ENCODE measurements at regions not wholly inside any gene's neighbourhood (a gene's known extent, or its start where the extent isn't known, plus 50 kb on each side); places are given as distances from the start of the nearest gene placed in this dataset.

- no peak for DNase-seq
Observed at GRCh38 chr5:163623524-163623923, 118.1 kb downstream of the MAT2B start.

DNA sequence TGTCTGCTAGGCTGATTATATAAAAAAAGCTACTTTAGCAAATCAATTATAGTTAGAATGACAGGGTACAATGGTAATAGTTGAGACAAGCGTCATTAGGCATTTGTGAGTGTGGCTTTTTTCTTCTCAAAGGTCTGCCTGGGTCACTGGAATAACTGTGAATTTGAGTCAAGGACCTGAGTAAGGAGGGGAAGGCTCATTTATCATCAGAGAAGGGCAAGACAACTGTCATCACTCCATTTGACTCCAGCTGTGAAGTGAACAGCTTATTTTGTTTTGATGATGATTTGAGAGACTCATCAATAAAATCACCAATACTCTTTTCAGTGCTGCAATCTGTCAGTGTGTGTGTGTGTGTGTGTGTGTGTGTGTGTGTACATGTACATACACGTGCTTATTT, 118.6 kb downstream of the MAT2B start:
- no peak for DNase-seq

DNA sequence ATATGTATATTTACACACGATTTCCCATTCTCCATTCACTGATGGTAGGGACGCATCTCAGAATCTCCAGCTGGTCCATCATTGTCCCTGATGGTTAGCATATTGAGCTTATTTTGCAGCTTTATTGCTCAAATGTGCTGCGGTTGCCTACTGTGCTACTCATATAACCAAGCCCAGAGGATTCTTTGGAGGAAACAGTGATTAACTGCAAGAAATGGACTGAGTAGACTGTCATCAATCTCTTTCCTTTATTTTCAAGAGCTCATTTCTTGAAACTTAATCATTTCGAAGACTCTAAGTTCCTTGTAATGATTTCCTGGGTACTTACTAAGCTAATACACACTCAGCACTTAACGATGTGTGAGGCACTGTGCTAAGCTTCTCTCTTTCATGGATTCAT, 119.0 kb downstream of the MAT2B start:
- DNase-seq, result no peak

GRCh38 chr5:163626904-163627434, 121.5 kb downstream of the MAT2B start:
- no peak for DNase-seq

DNA sequence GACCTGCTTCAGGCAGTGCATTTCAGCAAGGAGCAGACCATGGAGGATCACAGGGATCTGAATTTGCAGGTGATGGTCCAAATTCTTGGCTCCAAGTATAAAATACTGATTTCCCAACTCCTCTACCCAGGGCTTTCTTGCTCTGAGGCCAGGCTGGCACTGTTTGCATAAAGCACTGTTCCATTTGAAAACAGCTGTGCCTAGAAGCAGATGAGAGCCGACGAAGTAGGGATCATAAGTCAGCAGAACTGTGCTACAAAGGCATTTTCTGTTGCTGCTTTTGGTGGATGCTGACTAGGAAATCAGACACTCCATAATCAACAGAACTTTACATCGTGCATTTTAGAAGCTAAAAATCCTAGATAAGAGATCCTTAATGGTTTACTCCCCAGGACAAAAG, 126.4 kb downstream of the MAT2B start:
- DNase-seq, result no peak

DNA sequence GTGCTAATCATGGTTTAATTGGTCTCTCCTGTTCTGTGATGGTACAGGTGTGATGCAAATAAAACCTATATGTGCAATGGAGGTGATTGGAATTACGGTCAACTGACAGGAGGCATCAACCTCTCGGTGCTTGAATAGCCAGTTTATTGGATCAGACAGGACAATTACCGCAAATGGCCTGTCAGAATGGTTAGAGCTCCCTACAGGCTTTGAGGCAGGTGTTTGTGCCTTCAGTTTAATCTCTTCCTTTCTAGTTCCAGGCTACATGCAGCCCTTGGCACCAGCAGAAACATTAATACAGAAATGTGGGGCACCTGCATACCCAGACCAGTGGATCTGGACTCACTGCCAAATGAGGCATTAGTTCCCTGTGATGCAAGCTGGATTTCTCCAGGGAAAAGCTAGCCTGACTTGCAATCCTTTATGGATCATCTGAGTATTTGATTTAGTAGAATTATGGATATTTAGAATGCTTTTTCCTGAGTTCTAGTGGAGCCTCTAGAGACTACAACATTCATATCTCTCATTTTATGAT, 128.6 kb downstream of the MAT2B start:
- DNase-seq, result no peak

DNA sequence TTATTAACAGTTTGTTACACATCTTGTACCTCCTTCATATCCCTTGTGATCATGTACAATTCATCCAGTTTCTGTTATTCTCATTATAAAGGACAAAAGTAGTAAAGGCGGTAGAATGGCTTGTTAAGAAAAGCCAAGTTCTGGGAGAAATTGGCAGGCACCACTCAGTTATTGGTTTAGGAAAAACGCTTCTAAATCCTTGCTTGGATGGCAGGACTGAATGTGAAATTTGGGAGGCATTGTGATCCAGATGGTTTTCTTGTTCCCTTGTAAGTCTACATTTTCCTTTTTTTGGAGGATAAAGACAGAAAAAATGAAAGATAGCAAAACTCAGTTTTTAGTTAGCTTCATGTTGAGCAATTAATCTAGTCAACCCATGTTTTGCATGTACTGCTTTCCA, 130.2 kb downstream of the MAT2B start:
- DNase-seq, result no peak

- no peak for DNase-seq
Observed at GRCh38 chr5:163642904-163643303, 137.5 kb downstream of the MAT2B start.

GRCh38 chr5:163645421-163646416, 140.3 kb downstream of the MAT2B start:
- DNase-seq, result no peak

DNA sequence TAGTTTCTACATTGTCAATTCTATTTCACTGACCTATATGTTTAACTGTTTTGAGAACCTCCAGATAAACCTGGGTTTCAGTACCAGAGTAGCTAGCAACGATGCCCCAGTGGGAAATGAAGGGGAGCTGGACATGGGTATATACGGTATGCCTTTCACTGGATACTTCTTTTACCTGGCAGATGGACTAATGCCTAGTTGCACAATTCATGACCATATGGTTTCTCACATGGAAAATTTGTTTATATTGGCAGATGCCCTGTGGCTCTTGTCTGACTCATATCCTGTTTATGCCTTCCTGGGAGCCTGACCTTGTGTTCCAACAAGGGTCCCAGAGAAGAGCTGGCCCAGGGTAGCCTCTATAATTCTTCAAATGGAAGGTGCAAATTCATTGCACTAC, 144.1 kb downstream of the MAT2B start:
- no peak for DNase-seq

DNA sequence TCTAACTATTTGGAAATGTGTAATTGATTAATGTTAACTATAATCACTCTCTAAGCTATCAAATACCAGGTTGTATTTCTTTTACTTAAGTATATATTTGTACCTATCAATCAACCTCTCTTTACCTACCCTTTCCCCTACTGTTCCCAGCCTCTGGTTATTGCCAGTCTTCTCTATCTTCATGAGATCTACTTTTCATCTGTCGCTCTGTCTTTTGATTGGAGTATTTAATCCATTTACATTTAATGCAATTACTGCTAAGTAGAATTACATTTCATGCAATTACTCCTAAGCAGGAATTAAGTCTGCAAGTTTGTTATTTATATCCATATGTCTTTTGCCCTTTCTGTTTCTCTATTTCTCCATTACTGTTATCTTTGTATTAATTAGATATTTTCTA, 148.1 kb downstream of the MAT2B start:
- no peak for DNase-seq

DNA sequence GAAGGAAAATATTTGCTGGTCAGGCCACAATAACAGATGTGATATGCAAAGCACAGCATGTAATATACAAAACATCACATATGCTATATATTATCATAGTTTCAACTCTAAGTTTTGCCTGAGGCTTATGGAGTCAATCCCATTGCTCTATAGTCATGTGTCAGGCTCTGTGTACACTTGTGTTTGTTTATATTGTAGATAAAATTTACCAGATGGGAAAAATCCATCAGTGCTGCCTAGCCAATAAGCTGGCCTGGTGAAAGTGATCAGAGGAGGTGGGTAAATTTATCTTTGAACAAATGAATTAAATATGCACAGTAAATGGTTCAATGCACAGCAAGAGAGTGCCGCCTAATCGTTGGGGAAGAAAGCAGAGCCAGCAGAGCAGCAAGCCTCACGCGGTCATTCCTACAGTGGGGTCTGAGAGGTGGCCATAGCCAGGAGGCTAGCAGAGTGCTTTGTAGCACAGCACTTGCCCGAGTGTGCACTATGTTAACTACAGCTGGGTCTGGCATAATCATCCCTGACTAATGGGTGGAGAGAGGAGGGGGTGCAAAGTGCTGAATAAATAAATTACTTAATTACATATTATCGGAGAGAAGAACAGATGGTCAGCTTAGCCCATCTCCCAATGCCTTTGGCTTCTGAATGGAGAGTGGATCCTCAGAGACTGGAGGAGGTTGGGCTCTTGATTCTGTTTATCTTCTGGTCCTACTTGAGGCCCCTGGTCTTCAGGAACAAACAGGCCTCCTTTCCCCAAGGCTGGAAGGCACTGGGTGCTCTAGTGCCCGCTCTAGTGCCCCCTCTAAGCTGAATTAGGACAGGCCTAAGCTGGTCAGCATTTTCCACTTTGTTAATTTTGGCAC, 153.5 kb downstream of the MAT2B start:
- no peak for DNase-seq

DNA sequence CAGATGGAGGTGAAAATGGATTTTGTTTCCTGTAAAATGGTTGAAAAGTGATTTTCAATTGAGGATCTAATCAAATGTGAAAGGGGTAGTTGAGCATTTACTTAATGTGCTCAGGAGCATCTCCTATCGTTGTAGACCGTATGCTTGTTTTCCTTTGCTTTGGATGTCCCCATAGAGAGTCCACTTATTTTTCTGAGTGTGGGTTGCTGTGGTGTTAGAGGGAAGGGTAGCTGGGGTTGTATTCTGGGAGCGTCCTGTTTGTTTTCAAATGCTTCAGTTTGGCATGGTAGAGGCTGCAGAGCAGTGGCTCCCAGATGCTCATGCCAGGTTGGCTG, 154.1 kb downstream of the MAT2B start:
- DNase-seq, result no peak

- DNase-seq, result no peak
Observed at GRCh38 chr5:163660486-163660885, 155.1 kb downstream of the MAT2B start.

GRCh38 chr5:163661360-163661759, 155.9 kb downstream of the MAT2B start:
- no peak for DNase-seq

- no peak for DNase-seq
Observed at GRCh38 chr5:163670036-163670435, 164.6 kb downstream of the MAT2B start.

- DNase-seq, result no peak
Observed at GRCh38 chr5:163677092-163677491, 171.7 kb downstream of the MAT2B start.

GRCh38 chr5:163682234-163682633, 176.8 kb downstream of the MAT2B start:
- DNase-seq, result no peak

DNA sequence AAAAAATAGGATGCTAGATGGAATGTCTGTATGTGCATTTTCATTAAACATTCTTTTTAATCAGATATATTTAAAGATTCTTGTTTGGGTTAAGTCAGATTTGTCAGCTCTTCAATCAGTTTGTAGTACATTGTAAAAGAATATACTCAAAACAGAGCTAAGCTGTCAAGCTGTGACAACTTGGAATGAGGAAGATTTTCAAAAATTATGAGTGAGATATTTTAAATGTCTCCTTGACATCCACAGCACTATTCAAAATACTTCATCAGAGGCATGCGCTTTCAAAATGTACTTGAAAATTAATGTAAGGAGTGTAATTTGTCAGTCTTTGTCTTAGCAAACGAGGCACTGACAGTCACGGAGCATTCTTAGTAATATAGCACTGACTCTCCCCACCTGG, 182.0 kb downstream of the MAT2B start:
- no peak for DNase-seq

DNA sequence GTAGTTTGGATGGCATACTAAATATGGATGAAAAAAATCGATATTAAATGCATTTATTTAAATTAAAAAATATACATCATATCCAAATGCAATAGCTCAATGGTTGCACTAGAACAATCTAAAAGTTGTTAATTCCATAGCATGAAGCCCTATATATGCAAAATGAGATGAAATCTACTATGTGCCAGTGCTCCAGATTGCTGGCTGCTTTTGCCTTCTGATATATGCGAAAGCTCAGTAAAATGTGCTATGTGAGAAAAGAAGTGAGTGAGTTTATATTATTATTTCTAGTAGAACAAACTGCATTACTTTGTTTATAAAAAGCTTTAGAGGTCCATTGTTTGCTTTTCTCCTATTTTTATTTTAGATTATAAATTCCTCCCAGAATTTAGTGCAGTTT, 186.7 kb downstream of the MAT2B start:
- no peak for DNase-seq

DNA sequence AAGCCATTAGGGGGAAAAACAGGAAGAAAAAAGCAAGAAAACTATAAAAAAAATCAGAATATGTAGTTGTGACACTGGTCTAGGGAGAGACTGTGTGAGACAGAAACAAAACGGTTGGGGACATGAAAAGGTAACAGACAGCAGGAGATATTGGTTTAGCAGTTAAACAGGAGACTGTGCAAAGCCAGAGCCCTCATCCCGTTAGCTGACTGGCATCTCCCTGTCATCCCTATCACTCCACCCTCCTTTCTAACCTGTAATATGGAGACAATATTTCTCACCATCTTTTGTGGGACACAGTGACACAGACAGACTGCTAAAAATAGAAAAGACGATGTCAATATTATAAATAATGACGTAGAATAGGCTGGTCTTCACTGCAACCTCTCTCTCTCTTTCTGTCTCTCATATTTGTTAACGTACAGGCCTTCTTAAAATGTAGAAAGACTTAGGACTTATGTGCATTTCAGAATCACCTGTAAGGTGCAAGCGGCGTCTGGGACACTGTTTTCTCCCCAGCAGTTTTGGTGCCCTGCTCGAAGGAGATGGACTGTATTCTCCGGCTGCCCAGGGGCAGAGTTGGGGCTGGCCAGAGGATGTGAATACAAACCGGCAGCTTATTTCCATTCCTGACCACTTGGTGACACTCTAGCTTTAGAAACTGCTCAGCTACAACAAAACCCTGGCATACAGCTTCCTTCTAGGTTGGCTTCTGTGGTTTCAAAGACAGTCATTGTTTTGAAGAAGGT, 190.6 kb downstream of the MAT2B start:
- peak; percentile 42 for DNase-seq

GRCh38 chr5:163696579-163696887, 191.1 kb downstream of the MAT2B start:
- no peak for DNase-seq
